AG09319 (cell line): ENCODE measurements at regions not wholly inside any gene's neighbourhood (a gene's known extent, or its start where the extent isn't known, plus 50 kb on each side); places are given as distances from the start of the nearest gene placed in this dataset.

Experiments used
- DNase-seq: peaks from one replicate; pipeline ENCODE4 v3.0.0-alpha.2; 2010; ENCODE audit warnings: low read depth; ENCODE audit errors: extremely low read depth
- TF ChIP-seq, protein P1 (sequence below): IDR thresholded peaks from 2 replicates; pipeline ENCODE4 v1.5.1; 2011; ENCODE audit warnings: low read depth, mild to moderate bottlenecking, inconsistent platforms, low read length, moderate library complexity

DNA sequence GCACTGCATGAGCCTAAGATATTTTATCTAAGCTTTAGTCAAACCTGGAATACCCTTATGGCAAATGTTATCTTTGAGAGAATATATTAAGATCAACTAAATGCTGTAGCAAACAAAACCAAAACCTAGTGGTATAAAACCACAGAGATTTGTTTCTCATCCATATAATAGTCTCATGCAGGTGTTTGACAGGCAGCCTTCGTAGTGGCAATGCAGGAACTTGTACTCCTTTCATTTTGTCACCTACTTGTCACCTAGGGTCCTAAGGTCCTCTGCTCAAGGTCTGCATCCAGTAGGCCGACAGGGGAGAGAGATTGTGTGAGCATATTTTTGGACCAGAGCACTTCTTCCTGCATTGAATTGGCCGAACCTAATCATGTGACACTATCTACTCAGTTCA lies 352.6 kb downstream of the GPR37 start:
- DNase-seq, result no peak

DNA sequence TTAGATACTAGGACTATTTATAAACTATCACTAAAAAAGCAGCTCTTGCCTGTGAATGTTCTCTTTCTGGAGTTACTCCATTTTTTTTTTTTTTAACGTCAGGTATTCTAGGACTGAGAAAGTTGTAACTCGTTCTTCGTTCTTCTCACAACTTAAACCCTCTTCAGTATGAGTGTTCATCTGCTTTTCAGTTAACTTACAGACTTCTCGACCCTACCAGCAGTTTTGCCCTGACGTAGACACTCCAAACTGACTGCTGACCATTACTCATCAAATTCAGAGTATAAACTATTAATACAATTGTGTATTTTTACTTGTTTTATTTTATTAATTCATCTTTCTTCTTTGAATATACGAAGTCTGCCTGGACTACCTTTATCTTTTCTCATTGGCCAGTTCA lies 353.1 kb downstream of the GPR37 start:
- TF ChIP-seq, protein P1, sequence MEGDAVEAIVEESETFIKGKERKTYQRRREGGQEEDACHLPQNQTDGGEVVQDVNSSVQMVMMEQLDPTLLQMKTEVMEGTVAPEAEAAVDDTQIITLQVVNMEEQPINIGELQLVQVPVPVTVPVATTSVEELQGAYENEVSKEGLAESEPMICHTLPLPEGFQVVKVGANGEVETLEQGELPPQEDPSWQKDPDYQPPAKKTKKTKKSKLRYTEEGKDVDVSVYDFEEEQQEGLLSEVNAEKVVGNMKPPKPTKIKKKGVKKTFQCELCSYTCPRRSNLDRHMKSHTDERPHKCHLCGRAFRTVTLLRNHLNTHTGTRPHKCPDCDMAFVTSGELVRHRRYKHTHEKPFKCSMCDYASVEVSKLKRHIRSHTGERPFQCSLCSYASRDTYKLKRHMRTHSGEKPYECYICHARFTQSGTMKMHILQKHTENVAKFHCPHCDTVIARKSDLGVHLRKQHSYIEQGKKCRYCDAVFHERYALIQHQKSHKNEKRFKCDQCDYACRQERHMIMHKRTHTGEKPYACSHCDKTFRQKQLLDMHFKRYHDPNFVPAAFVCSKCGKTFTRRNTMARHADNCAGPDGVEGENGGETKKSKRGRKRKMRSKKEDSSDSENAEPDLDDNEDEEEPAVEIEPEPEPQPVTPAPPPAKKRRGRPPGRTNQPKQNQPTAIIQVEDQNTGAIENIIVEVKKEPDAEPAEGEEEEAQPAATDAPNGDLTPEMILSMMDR, result no peak
- no peak for DNase-seq

More for the DNA sequence above, 352.6 kb downstream of the GPR37 start:
- TF ChIP-seq, protein P1, result no peak

DNA sequence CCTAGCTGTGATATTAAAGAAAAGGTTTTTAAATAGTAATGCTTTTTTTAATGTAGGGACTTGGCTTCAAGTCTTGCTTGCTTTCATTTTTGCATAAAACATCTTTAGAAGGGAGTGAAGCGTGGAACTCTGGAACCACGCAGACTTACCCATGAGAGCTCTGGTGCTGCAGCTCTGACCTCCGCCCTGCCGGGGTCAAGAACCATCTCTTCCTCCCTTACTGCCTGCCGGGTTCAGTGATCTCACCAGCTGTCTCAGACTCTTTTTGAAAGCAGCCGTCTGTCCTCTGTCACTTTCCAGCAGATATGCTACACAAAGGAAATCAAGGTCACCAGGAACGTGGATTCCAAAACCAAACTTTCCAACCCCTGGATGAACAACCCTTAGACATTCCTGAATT lies 353.8 kb downstream of the GPR37 start:
- DNase-seq, result no peak
- TF ChIP-seq, protein P1, result no peak

DNA sequence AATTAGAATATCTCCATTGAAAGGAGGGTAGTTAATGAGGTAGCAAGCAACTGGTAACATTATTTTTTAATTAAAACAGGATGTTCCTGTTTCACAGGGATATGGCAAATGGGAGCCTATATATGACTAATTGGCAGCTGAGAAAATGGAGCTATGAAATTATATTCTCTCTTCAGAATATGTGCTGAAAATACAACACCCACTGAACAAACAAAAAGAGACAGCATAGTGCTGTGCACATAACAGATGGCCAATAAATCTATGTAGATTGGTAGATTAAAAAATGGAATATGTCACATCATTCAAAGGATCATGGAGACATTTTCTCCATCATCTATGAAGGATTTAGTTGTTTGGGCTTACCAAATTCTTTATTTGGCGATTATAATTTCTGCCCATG lies 362.0 kb downstream of the GPR37 start:
- TF ChIP-seq, protein P1, result no peak
- DNase-seq, result no peak

DNA sequence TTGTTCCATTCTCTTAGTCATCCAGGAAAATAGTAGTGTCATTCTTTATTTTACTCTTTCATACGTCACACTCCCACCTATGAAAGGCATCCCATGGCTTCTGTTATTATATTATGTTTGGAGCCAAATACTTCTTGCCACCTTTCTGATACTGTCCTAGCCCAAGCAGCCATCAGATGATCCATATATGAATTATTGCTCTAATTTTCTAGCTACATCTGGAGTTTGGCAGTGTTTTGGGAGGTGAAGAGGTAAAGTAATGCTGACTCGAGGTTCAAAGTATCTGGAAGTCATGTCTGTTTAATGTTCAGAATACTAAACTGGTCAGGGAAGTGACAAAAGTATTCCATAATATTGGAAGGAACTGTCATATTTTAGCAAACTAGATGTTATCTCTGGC lies 362.5 kb downstream of the GPR37 start:
- DNase-seq, result no peak
- TF ChIP-seq, protein P1, result no peak

DNA sequence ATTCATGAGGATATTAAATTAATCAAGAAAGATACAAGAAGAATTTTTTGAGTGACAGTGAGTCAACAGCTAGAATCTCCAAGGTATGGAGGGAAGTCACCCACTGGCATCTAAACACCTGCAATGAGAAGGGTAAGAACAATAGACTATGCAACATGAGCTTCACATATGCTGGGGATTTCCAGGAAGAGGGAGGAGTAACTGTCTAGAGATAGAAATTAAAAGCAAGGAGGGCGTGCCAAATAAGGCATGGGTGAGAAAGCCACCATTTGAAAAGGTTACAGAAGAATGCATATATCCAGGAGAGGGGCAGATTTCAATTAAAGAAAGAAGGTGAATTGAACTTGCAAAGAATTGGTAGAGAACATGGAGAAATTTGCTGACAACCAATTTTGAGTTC lies 365.7 kb downstream of the GPR37 start:
- DNase-seq, result no peak
- TF ChIP-seq, protein P1, result no peak

DNA sequence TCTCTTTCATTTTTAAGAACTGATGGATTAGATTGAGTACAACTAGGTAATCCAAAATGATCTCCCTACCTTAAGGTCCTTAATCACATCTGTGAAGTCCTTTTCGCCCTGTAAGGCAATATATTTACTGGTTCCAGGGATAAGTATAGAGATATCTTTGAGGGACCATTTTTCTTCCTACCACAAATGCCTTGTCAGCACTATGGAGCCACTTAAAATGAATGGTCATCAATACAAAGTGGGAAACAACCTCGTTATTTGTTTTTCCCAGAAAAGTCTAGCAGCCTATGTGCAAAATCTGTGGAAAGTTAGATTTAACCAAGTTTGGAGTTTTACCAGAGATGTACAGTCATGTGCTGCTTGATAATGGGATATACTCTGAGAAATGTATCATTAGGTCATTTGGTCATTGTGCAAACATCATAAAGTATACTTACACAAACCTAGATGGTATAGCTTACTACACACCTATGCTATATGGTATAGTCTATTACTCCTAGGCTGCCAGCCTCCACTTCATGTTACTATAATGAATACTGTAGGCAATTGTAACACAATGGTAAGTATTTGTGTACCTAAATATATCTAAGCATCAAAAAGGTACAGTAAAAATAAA lies 366.2 kb upstream of the TMEM229A start:
- TF ChIP-seq, protein P1, result no peak
- no peak for DNase-seq
